BJ (cell line): ENCODE measurements at regions not wholly inside any gene's neighbourhood (a gene's known extent, or its start where the extent isn't known, plus 50 kb on each side); places are given as distances from the start of the nearest gene placed in this dataset.

ENCODE experiments used
- CTCF ChIA-PET: fragments of 350-600 bp; formaldehyde crosslinking; extraction: SDS; loops from one replicate; lab custom pipeline; 2021; ENCODE audit warnings: antibody characterized with exemption, inconsistent platforms; lab: Yijun Ruan, JAX
- POLR2A ChIA-PET: fragments of 300-600 bp; sonication (Branson Sonifier 250); formaldehyde crosslinking; extraction: SDS; loops from one replicate; lab custom pipeline; 2021; ENCODE audit warnings: antibody characterized with exemption; lab: Charles Lee
- DNase-seq: peaks from one replicate; pipeline ENCODE4 v3.0.0-alpha.2; 2011; ENCODE audit warnings: low read depth
- H3K27me3 ChIP-seq: 2 replicates; pipeline ENCODE4 v1.6.0; 2011; ENCODE audit warnings: low read length; ENCODE audit not compliant: control insufficient read depth, insufficient read depth
- H3K36me3 ChIP-seq: 2 replicates; pipeline ENCODE4 v1.5.1; 2011; ENCODE audit warnings: low read length; ENCODE audit not compliant: control insufficient read depth, insufficient read depth
- H3K4me3 ChIP-seq: 2 replicates; pipeline ENCODE4 v1.5.1; 2011; ENCODE audit warnings: low read depth, mild to moderate bottlenecking, control low read depth, low read length
- TF ChIP-seq, protein P1 (sequence below): IDR thresholded peaks from 2 replicates; pipeline ENCODE4 v1.5.1; 2011; ENCODE audit warnings: low read depth, mild to moderate bottlenecking, control low read depth, inconsistent platforms, low read length, moderate library complexity; ENCODE audit not compliant: insufficient read depth

DNA sequence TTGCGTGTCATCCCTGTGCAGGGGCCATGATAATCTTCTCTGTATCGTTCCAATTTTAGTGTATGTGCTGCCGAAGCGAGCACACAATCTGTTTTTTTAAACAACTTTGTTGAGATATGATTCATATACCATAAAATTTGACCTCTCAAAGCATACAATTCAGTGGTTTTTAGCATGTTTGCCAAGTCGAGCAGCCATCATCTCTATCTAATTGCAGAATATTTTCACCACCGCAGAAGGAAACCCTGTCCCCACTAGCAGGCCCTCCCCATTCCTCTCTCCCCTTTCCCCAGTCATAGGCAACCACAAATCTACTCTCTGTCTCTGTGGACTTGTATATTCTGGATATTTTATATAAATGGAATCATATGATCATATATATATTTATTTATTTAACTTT is 78.7 kb upstream of the TINAGL1 start:
- Histone ChIP-seq H3K27me3 (peaks cover 15% of the 10 kb centered on the region), H3K36me3 (no peaks in the 10 kb centered on the region), H3K4me3 (no peak overlapping the region)
- TF ChIP-seq, protein P1, sequence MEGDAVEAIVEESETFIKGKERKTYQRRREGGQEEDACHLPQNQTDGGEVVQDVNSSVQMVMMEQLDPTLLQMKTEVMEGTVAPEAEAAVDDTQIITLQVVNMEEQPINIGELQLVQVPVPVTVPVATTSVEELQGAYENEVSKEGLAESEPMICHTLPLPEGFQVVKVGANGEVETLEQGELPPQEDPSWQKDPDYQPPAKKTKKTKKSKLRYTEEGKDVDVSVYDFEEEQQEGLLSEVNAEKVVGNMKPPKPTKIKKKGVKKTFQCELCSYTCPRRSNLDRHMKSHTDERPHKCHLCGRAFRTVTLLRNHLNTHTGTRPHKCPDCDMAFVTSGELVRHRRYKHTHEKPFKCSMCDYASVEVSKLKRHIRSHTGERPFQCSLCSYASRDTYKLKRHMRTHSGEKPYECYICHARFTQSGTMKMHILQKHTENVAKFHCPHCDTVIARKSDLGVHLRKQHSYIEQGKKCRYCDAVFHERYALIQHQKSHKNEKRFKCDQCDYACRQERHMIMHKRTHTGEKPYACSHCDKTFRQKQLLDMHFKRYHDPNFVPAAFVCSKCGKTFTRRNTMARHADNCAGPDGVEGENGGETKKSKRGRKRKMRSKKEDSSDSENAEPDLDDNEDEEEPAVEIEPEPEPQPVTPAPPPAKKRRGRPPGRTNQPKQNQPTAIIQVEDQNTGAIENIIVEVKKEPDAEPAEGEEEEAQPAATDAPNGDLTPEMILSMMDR = no peak
- POLR2A ChIA-PET = no interaction called here
- DNase-seq = no peak
- CTCF ChIA-PET = interaction anchor here (0.7 kb wide), 1 partner anchor 52 kb away, joined by 3 read pairs; no protein-coding TSS in a partner anchor

DNA sequence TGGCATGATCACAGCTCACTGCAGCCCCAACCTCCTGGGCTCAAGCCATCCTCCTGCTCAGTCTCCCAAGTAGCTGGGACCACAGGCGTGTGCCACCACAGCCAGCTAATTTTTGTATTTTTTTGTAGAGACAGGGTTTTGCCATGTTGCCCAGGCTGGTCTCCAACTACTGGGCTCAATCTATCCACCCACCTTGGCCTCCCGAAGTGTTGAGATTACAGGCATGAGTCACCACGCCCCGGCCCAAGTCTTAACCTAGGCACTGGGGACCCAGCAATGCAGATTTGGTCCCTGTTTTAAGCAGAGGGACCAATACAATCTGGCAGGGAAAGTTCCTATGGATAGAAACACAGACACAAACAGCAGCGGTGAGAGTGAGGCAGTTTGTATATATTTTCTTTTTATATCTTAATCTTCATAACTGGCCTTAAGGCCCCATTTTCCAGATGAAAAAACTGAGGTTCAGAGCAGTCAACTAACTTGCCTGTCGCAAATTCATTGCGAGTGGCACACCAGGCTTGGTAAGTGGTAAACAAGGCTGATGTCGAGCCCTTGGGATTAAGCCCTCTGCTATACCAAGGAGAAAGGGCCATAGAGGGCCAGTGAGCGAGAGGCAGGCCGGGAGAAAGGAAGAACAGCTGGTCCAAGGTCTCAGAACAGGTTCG is 77.8 kb upstream of the TINAGL1 start:
- TF ChIP-seq, protein P1 = no peak
- peaks cover 20% of the 10 kb centered on the region for H3K27me3 ChIP-seq
- H3K36me3 ChIP-seq = no peaks in the 10 kb centered on the region
- POLR2A ChIA-PET = no interaction called here
- H3K4me3 ChIP-seq = no peak overlapping the region
- CTCF ChIA-PET = interaction anchor here (0.7 to 1.3 kb wide), 2 partner anchors 51 kb away, joined by 3 read pairs; no protein-coding TSS in a partner anchor
- DNase-seq = no peak

DNA sequence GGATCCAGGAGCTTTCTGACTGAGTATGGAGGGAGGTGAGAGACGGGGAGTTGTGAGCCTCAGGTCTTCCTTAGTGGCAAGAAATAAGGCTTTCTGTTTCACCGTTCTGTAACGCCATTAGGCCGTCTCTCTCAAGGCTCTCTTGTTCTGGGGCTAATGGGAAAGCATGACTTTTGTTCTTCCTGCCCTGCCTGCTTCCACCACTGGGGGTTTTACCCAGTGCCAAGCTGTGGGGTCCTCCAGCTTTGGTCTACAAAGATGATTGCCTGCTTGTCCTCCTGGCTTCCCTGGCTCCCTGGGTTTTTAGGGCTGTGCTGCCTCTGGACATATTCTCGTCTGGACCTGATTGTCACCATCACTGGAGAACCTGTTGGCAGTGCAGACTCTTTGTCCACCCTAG is 74.8 kb upstream of the TINAGL1 start:
- peaks cover 25% of the 10 kb centered on the region for H3K27me3 ChIP-seq
- POLR2A ChIA-PET = no interaction called here
- no peak for DNase-seq
- CTCF ChIA-PET = interaction anchor here (1.1 to 2.3 kb wide), 5 partner anchors 10 to 319 kb away, joined by 3 to 9 read pairs (median 3); no protein-coding TSS in a partner anchor
- H3K36me3 ChIP-seq = no peaks in the 10 kb centered on the region
- no peak overlapping the region for H3K4me3 ChIP-seq
- TF ChIP-seq, protein P1 = 0 out of 2 replicates have a peak, but pooled peaks have one; percentile 5

DNA sequence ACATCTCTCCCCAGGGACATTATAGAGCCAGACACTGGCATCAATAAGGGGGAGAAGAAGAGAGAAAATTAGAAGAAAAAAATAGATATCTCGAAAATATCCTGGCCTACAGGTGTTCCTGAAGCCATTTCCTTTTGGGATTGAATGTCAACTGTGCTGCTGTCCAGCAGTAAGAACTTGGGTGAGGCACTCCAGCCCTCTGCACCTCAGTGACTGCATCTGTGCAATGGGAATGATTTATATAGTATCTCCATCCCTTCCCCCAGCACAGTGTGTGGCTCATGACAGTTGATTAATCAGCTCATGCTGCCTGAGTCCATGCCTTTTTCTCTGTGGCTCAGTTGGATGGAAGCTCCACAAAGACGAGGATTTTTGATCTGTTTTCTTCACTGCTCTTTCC is 74.1 kb upstream of the TINAGL1 start:
- POLR2A ChIA-PET = no interaction called here
- DNase-seq = no peak
- Histone ChIP-seq H3K27me3 (peaks cover 28% of the 10 kb centered on the region), H3K36me3 (no peaks in the 10 kb centered on the region), H3K4me3 (no peak overlapping the region)
- TF ChIP-seq, protein P1 = no peak
- CTCF ChIA-PET = interaction anchor here (0.8 to 2.3 kb wide), 2 partner anchors 9 to 46 kb away, joined by 3 to 9 read pairs; no protein-coding TSS in a partner anchor

DNA sequence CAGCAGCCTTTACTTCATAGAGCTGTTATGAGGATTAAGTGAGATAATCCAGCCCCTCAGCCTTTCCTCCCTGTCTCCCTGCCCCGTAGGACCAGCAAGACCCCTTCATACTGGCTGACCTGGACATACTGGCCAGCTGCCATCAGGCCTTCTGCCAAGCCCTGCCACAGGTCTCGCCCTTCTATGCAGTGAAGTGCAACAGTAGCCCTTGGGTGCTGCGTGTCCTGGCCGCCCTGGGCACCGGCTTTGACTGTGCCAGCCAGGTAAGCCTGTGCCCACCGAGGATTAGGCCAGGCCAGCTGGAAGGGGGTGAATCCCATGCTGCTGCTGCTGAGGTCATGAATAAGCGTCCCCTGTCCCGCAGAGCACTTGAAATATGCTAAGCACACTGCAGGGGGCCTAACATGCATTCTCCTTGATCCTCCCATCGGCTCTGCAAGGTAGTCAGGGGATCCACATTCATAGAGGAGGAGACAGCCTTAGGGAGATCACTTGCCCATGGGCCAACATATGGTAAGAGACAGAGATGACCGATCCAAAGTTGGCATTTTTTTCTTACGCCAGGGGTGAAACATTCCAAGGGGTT is 73.3 kb upstream of the TINAGL1 start:
- Histone ChIP-seq H3K4me3 (no peak overlapping the region), H3K27me3 (peaks cover 31% of the 10 kb centered on the region), H3K36me3 (no peaks in the 10 kb centered on the region)
- POLR2A ChIA-PET = no interaction called here
- CTCF ChIA-PET = interaction anchor here (2.3 kb wide), 1 partner anchor 46 kb away, joined by 9 read pairs; no protein-coding TSS in a partner anchor
- TF ChIP-seq, protein P1 = no peak
- no peak for DNase-seq
